ENCODE measurements at regions not wholly inside any gene's neighbourhood (a gene's known extent, or its start where the extent isn't known, plus 50 kb on each side); places are given as distances from the start of the nearest gene placed in this dataset.

GRCh38 chrX:130984782-130985181, 73.4 kb upstream of the ARHGAP36 start:
- TF ChIP-seq GATA2 (IDR thresholded peaks at IDR 0.05; ENCODE audit: low read depth, low read length) (no peak), GATA3 (IDR thresholded peaks at IDR 0.05; ENCODE audit: low read depth, low read length) (no peak)

Measured in SH-SY5Y (cell line).